GM21717 (cell line): ENCODE measurements at regions not wholly inside any gene's neighbourhood (a gene's known extent, or its start where the extent isn't known, plus 50 kb on each side); places are given as distances from the start of the nearest gene placed in this dataset.
A peak's percentile ranks its signal among the peaks of the same experiment; 100 is the strongest.

ENCODE experiments used
- ATAC-seq: cut with Tn5 transposase; IDR thresholded peaks from one replicate; pipeline ENCODE4 v1.9.1; 2021; ENCODE audit warnings: mild to moderate bottlenecking, moderate library complexity; ENCODE audit not compliant: unreplicated experiment

GRCh38 chr6:128672023-128672422, 151.6 kb upstream of the PTPRK start:
- ATAC-seq: no peak

- no peak for ATAC-seq
These were observed 147.0 kb upstream of the PTPRK start for GRCh38 chr6:128667339-128667858.

DNA sequence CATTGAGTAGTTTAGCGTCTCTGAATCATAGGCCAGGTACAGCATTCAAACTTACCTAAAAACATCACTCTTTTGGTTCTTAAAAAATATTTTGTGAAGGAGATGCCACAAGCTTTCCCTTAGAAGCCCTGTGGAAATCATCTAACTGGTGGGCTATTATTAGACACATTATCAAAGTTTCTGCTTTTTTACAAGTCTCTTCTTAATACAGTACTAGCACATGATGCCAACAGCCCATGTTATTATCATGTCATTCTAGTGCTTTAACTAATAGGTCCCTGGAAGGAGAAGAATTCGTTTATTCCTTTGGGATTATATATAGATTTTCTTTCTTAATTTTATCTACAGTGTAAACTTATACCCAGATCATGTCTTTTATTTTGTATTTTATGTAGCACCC, 146.0 kb upstream of the PTPRK start:
- ATAC-seq: no peak

DNA sequence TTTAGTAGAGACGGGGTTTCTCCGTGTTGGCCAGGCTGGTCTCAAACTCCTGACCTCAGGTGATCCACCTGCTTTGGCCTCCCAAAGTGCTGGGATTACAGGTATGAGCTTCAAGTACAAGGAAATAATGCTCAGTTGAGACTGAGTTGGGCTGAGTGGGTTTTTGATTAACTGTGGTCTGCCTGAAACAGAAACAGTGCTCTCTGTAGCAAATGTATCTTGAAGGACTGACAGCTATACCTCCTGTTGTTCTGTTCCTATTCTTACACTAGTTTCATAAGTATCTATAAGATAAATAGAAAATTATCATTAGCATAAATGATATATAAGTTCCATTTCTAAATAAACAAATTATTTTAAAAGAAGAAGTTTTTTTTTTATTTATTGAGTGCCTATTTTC, 142.8 kb upstream of the PTPRK start:
- ATAC-seq: peak; percentile 50

DNA sequence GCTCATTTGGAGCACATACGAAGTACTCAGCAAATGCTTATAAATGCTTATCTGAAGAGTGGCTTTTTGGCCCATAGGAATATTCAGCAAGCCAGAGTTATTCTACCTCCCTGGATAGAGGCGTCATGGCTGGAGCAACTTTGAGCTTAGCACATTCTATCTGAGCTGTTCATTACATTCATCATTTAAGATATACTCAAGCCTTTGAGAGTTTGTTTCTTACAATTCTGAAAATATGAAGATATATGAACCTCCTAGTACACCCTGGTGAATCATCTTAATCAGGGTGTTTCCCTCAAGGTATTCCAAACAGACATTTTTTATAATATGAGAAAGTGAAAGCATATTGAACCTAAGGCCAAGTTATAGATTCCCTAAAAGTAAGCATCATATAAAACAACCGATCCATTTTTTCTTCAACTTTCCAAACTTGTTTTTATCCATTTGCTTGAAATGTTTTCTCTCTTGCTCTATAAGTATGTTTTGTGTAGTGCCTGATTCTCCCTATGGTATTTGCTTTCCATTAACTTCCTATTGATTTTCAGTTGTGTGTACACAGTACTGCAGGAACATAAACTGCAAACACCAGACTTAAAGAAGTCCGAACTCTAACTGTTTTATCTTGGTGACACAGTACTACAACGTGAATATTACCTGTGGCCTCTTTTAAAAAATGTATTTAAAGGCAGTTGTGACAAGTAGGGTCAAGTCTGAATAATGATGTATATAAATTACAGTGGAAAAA, 139.7 kb upstream of the PTPRK start:
- ATAC-seq: no peak

DNA sequence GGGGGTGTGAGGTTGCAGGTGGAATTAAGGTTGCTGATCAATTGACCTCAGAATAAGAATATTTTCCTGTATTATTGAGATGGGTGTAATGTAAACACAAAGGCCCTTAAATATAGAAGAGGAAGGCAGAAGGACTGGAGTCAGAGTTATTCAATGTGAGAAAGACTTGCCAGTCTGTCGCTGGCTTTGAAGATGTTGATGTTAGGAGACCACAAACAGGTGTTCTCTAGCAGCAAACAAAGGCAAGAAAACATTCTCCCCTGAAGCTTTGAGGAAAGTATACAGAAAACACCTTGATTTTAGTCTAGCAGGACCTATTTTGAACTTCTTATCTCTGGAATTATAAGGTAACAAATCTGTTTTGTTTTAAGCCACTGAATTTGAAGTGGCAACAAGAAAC, 138.9 kb upstream of the PTPRK start:
- no peak for ATAC-seq

GRCh38 chr6:128657181-128657580, 136.8 kb upstream of the PTPRK start:
- ATAC-seq: peak; percentile 45

DNA sequence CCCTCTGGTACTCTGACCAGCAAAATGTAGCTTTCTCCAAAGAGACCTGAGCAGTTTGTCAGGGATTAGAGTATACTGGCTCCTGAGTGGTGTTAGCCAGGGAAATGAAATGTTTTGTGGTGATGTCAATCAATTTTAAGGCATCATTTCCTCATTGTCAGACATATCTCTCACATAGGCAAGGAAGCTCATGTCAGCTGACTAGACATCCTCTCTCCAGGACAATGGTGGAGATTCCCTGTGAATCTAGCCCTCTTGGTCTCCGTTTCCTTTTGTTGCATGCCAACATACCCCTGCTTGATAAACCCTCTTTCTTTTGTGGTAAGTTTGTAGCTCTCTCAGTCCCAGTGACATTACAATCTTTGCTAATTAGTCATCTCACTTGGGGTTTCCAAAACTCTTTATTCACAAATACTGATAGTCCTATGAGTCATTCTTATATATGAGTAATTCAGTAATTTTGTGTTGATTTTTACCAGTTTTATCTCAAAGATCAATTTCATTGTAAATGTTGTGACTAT, 135.6 kb upstream of the PTPRK start:
- ATAC-seq: peak; percentile 90

DNA sequence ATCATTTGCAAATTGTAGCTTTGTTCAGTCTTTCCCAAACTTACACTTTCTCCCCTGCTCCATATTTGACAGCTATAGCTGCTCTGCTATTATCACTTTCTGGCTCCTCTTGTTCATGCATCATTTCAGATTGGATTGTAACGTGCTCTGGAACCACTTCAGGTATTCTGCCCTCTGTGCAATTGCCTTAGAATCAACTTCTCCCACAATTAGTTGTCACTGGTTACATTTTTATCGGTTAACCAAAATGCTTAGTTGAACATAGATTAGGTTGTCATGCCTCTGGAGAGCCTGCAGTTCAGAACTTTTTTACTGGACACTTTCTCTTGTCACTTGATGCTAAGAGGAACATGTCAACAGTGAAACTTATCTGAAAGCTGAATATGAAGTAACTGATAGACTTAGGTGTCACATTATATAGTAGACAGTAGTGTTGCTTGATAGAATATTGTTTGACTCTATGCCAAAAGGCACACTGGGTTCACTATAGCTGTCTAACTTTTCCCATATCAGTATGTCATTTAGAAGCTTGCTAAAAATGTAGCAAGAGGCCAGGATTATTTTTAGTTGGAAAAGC, 127.7 kb upstream of the PTPRK start:
- ATAC-seq: no peak

GRCh38 chr6:128642132-128642531, 121.7 kb upstream of the PTPRK start:
- no peak for ATAC-seq

DNA sequence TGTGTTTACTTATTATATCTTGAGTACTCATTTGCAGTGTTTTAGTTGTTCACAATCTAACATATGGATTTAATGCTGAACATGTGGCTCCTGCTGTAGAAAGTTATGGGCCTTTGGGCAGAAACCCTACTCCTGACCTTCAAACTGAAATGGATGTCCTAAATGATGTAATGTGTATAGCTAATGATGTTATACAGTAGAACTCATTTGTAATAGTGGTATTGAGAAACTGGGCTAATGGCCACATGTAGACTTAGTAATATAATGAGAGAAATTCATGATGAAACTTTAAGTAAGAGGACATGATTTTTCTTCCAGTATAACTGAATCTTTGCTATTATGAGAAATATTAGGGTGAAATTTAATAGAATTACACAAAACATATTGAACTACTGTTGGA, 121.3 kb upstream of the PTPRK start:
- no peak for ATAC-seq

DNA sequence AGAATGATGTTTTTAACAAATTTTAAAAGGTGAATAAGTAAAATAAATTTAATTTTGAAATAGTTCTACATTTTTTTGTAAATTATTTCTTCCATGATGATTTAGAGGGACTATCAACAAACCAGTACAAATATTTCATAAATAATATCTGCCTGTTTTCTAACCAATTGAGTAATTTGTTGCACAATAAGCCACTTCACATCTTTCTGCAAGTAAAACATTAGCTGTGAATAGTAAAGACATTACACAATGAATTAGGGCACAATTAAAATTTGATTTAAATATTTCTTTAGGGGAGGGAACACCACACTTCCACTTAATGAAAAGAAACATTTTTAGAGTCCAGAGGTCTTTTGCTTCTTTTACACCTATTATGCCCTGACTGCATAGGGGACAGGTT, 118.4 kb upstream of the PTPRK start:
- ATAC-seq: no peak

DNA sequence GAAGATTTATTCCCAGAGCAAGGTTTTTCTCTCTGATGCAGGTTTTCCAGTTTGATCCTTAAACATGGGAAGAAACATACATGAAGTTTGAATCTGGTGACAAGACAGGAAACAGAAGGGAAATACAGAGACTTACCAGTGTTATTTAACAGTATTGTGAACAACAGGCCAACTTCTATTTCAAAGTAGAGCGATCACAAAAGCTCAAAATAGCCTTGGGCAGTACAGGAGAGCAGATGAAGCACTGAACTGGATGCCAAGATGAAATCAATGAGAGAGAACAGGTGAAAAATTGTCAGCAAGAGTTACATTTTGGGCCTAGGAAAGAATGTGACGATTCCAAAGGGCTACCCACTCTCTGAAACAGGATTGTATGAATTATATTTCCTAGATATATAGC, 114.8 kb upstream of the PTPRK start:
- no peak for ATAC-seq

DNA sequence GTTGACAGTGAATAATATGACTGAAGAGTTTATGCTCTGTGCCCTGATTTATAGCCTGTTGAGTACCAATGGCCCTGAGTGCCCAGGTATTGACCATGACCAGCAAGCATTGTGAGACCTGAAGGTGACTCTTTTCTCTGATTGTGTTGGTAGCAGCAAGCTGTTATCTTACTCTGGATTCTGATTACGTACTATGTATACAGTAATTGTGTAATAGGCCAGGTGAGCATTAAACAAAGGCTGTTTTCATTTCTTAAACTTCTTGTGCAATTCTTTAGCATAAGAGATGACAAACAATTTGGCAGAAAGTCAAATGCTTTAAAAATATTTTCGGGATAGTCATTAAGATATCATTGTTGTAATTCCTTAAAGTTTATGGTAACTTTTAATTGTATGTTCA, 111.7 kb upstream of the PTPRK start:
- no peak for ATAC-seq

DNA sequence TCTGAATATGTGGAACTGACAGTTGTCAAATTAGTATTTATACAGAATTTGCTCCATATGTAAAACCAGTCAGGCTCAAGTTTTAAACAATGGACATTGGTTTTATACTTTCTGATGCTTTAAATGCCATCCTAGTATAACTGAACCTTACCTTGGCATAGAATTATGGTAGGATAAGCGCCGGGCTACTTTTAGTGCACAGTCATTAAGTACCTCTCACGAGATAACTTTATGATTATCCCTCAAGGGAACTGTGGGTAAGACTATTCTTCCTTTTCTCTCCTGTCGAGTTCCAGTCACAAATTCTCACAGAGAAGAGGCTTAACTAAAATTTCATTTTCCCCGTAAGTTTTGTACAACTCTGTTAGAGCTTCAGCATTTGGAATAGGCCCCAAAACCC, 110.6 kb upstream of the PTPRK start:
- ATAC-seq: no peak

DNA sequence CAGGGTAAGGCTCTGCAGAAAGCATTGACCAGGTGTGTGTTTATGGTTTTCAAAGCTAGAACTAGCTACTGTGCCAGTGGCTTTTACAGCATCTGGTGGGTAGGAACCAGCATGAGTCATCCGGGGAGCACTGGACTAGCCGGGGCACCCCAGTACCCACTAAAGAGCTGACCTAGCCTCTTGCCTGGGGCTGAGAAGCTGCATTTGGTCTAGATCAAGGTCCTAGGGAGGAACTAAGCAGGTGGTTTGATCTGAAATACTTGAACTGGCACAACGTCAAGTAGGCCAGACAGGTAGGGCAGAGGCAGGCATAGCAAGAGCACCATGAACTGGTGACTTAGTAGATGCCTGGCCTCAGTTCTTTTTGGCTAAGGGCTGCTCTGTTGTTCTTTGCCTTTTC, 109.8 kb upstream of the PTPRK start:
- ATAC-seq: no peak

GRCh38 chr6:128617285-128617684, 96.9 kb upstream of the PTPRK start:
- ATAC-seq: no peak

GRCh38 chr6:128616342-128616741, 95.9 kb upstream of the PTPRK start:
- no peak for ATAC-seq

- peak; percentile 69 for ATAC-seq
These were observed 86.2 kb upstream of the PTPRK start for GRCh38 chr6:128606611-128607010.

GRCh38 chr6:128605961-128606360, 85.6 kb upstream of the PTPRK start:
- ATAC-seq: no peak

DNA sequence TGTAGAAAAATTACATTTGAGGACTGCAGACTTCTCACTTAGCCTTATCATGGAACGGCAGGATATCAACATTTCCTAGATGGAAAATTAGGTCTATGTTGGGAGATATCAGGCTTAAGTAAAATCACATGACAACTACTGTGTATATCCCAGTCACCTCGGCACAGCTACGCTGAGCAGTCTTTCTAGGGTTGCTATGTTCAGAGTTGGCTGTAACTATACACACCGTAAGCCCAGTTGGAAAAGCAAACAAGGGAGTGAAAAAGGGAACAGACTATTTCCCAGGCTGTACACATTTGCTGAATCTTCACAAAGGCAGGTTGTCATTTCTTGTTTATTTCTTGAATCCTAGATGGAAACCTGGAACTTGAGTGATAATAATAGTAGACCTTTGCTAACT, 80.7 kb upstream of the PTPRK start:
- ATAC-seq: no peak

- ATAC-seq: peak; percentile 74
These were observed 80.1 kb upstream of the PTPRK start for GRCh38 chr6:128600397-128600951.
